DND-41 (cell line): ENCODE measurements at regions not wholly inside any gene's neighbourhood (a gene's known extent, or its start where the extent isn't known, plus 50 kb on each side); places are given as distances from the start of the nearest gene placed in this dataset.

Source experiments
- ATAC-seq: fragments of 200-7000 bp; cut with Tn5 transposase; 3 replicates; pipeline ENCODE4 v1.9.1; 2021; ENCODE audit warnings: low read depth; ENCODE audit not compliant: insufficient read depth
- DNase-seq: peaks from one replicate; pipeline ENCODE4 v3.0.0-alpha.2; 2020
- H2AFZ ChIP-seq: 2 replicates; pipeline ENCODE4 v1.6.0; 2012; ENCODE audit warnings: low read depth, low read length
- H3K27ac ChIP-seq: 2 replicates; pipeline ENCODE4 v1.5.1; 2012; ENCODE audit warnings: low read length, inconsistent platforms
- H3K27me3 ChIP-seq: fragments of 200-600 bp; sonication (generic); 2 replicates; pipeline ENCODE4 v1.6.0; 2012; ENCODE audit warnings: low read length, mild to moderate bottlenecking, inconsistent platforms; ENCODE audit not compliant: insufficient read depth, poor library complexity
- H3K36me3 ChIP-seq: 2 replicates; pipeline ENCODE4 v1.5.1; 2012; ENCODE audit warnings: low read length, inconsistent platforms; ENCODE audit not compliant: insufficient read depth
- H3K4me1 ChIP-seq: 2 replicates; pipeline ENCODE4 v1.5.1; 2012; ENCODE audit warnings: mild to moderate bottlenecking, low read length; ENCODE audit not compliant: insufficient read depth
- H3K4me2 ChIP-seq: 2 replicates; pipeline ENCODE4 v1.6.0; 2012; ENCODE audit warnings: mild to moderate bottlenecking, moderate library complexity, low read length, inconsistent platforms; ENCODE audit not compliant: insufficient read depth
- H3K4me3 ChIP-seq, 2 experiments: fragments of 200-600 bp in 1 of 2; shearing (Covaris generic) in 1 of 2; 2 replicates each; pipeline ENCODE4 v1.5.1; 2012 to 2016; ENCODE audit warnings: inconsistent platforms in 2 of 2, low read length in 2 of 2, mild to moderate bottlenecking in 2 of 2, low read depth in 1 of 2, moderate library complexity in 1 of 2
- H3K79me2 ChIP-seq: 2 replicates; pipeline ENCODE4 v1.6.0; 2012; ENCODE audit warnings: low read length, inconsistent platforms; ENCODE audit not compliant: insufficient read depth
- H3K9ac ChIP-seq: 2 replicates; pipeline ENCODE4 v1.6.0; 2012; ENCODE audit warnings: low read depth, mild to moderate bottlenecking, inconsistent platforms, low read length, moderate library complexity
- H3K9me3 ChIP-seq: 2 replicates; pipeline ENCODE4 v1.5.1; 2012; ENCODE audit warnings: low read length, moderate library complexity, mild to moderate bottlenecking, inconsistent platforms; ENCODE audit not compliant: insufficient read depth, severe bottlenecking
- H4K20me1 ChIP-seq: 2 replicates; pipeline ENCODE4 v1.6.0; 2012; ENCODE audit warnings: low read length; ENCODE audit not compliant: insufficient read depth
- EZH2 ChIP-seq: IDR thresholded peaks from 3 replicates; pipeline ENCODE4 v1.6.1; 2012; ENCODE audit warnings: borderline replicate concordance, low read depth, mild to moderate bottlenecking, moderate library complexity, low read length, inconsistent platforms; ENCODE audit not compliant: severe bottlenecking
- TF ChIP-seq, protein P1 (sequence below): IDR thresholded peaks from 2 replicates; pipeline ENCODE4 v1.5.1; 2012; ENCODE audit warnings: borderline replicate concordance, low read length, moderate library complexity, mild to moderate bottlenecking; ENCODE audit not compliant: poor library complexity, severe bottlenecking; ENCODE audit errors: extremely low read depth

DNA sequence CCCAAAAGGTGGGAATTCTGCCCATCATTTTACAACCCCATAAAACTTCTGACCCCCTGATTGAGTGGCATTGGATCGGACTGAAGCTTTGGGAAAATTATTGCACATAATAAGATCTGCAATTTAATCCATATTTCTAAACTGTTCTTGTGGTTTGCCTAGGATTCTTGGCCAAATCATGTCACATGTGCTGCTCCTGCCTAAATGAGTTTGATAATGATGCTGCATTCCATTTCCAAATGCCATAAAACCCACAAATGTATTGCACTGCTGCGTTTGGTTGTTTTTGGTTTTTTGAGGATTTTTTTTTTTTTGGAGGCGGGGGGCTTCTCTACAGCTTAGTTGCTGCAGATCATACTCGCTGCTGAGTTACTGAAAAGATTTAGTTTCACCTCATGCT lies 153.6 kb downstream of the QDPR start:
- peaks cover 3% of the 10 kb centered on the region for H3K9me3 ChIP-seq
- no peaks in the 10 kb centered on the region for H3K4me1 ChIP-seq
- H3K27ac ChIP-seq, result no peak overlapping the region
- H3K79me2 ChIP-seq, result no peaks in the 10 kb centered on the region
- H3K9ac ChIP-seq, result no peak overlapping the region
- no peak for ATAC-seq
- no peak overlapping the region for H3K4me2 ChIP-seq
- no peaks in the 10 kb centered on the region for H3K36me3 ChIP-seq
- H3K27me3 ChIP-seq, result no peaks in the 10 kb centered on the region
- DNase-seq, result no peak
- TF ChIP-seq, protein P1, sequence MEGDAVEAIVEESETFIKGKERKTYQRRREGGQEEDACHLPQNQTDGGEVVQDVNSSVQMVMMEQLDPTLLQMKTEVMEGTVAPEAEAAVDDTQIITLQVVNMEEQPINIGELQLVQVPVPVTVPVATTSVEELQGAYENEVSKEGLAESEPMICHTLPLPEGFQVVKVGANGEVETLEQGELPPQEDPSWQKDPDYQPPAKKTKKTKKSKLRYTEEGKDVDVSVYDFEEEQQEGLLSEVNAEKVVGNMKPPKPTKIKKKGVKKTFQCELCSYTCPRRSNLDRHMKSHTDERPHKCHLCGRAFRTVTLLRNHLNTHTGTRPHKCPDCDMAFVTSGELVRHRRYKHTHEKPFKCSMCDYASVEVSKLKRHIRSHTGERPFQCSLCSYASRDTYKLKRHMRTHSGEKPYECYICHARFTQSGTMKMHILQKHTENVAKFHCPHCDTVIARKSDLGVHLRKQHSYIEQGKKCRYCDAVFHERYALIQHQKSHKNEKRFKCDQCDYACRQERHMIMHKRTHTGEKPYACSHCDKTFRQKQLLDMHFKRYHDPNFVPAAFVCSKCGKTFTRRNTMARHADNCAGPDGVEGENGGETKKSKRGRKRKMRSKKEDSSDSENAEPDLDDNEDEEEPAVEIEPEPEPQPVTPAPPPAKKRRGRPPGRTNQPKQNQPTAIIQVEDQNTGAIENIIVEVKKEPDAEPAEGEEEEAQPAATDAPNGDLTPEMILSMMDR, result no peak
- no peak for TF ChIP-seq EZH2
- H4K20me1 ChIP-seq, result no peaks in the 10 kb centered on the region
- no peak overlapping the region for H3K4me3 ChIP-seq
- H2AFZ ChIP-seq, result no peak overlapping the region

- no peak for DNase-seq
- no peak overlapping the region for H2AFZ ChIP-seq
- H3K36me3 ChIP-seq, result no peaks in the 10 kb centered on the region
- H3K4me2 ChIP-seq, result no peak overlapping the region
- H3K79me2 ChIP-seq, result no peaks in the 10 kb centered on the region
- no peak for ATAC-seq
- no peak overlapping the region for H3K9ac ChIP-seq
- H3K27me3 ChIP-seq, result no peaks in the 10 kb centered on the region
- H3K9me3 ChIP-seq, result peaks cover 3% of the 10 kb centered on the region
- H4K20me1 ChIP-seq, result no peaks in the 10 kb centered on the region
- no peaks in the 10 kb centered on the region for H3K4me1 ChIP-seq
- no peak for TF ChIP-seq EZH2
- TF ChIP-seq, protein P1, result no peak
- H3K4me3 ChIP-seq, result no peak overlapping the region
- H3K27ac ChIP-seq, result no peak overlapping the region
Observed at GRCh38 chr4:17356926-17357325, 155.0 kb downstream of the QDPR start.

- Histone ChIP-seq H2AFZ (no peak overlapping the region), H4K20me1 (no peaks in the 10 kb centered on the region), H3K9me3 (peaks cover 3% of the 10 kb centered on the region), H3K27ac (no peak overlapping the region), H3K36me3 (no peaks in the 10 kb centered on the region), H3K27me3 (no peaks in the 10 kb centered on the region), H3K79me2 (no peaks in the 10 kb centered on the region), H3K9ac (no peak overlapping the region), H3K4me1 (no peaks in the 10 kb centered on the region), H3K4me3 (no peak overlapping the region), H3K4me2 (no peak overlapping the region)
- TF ChIP-seq EZH2, result no peak
- TF ChIP-seq, protein P1, result no peak
- ATAC-seq (no peak), DNase-seq (no peak)
Observed at GRCh38 chr4:17352357-17352756, 159.5 kb downstream of the QDPR start.

- no peaks in the 10 kb centered on the region for H3K9me3 ChIP-seq
- no peak overlapping the region for H2AFZ ChIP-seq
- DNase-seq (peak; percentile 45), ATAC-seq (peak; percentile 74)
- H3K4me3 ChIP-seq, result no peak overlapping the region
- H3K4me1 ChIP-seq, result no peaks in the 10 kb centered on the region
- H3K9ac ChIP-seq, result no peak overlapping the region
- peaks cover 4% of the 10 kb centered on the region for H3K27me3 ChIP-seq
- TF ChIP-seq, protein P1, result peak; percentile 67
- no peak for TF ChIP-seq EZH2
- no peaks in the 10 kb centered on the region for H3K79me2 ChIP-seq
- no peaks in the 10 kb centered on the region for H3K36me3 ChIP-seq
- no peak overlapping the region for H3K27ac ChIP-seq
- H3K4me2 ChIP-seq, result no peak overlapping the region
- no peaks in the 10 kb centered on the region for H4K20me1 ChIP-seq
Observed at GRCh38 chr4:17347445-17347844, 164.4 kb downstream of the QDPR start.
